Ovary (tissue), 3 donors: ENCODE measurements at regions not wholly inside any gene's neighbourhood (a gene's known extent, or its start where the extent isn't known, plus 50 kb on each side); places are given as distances from the start of the nearest gene placed in this dataset.

Source experiments
- CTCF ChIP-seq, 3 donors: fragments of 450-650 bp in 2 of 3; fragments of 200-600 bp in 1 of 3; IDR thresholded peaks; one replicate each; pipeline versions ENCODE4 v1.5.1 to v1.8.0; 2016 to 2022; ENCODE audit warnings: antibody characterized with exemption in 3 of 3, mild to moderate bottlenecking in 1 of 3
- POLR2A ChIP-seq: fragments of 450-650 bp; IDR thresholded peaks from one replicate; pipeline ENCODE4 v1.6.1; 2017; ENCODE audit warnings: antibody characterized with exemption, mild to moderate bottlenecking, moderate library complexity
- donor health status: DM: no; HTN: no; CAD: no.

- no peak for TF ChIP-seq POLR2A
- TF ChIP-seq CTCF (IDR thresholded peaks at IDR 0.05) = no peak
Observed at GRCh38 chr6:80440496-80441115, 334.1 kb downstream of the BCKDHB start.
